H9 (cell line): ENCODE measurements at regions not wholly inside any gene's neighbourhood (a gene's known extent, or its start where the extent isn't known, plus 50 kb on each side); places are given as distances from the start of the nearest gene placed in this dataset.

Experiments used
- DNase-seq: peaks from one replicate; pipeline ENCODE4 v3.0.0-alpha.2; 2017
- H2AFZ ChIP-seq: one replicate; pipeline ENCODE4 v1.6.1; 2013; ENCODE audit warnings: mild to moderate bottlenecking, low read length, control low read depth, moderate library complexity
- H2AK5ac ChIP-seq: 2 replicates; pipeline ENCODE4 v1.6.1; 2013; ENCODE audit warnings: low read length, control low read depth, mixed read lengths; ENCODE audit not compliant: insufficient read length
- H2BK120ac ChIP-seq: one replicate; pipeline ENCODE4 v1.6.1; 2013; ENCODE audit warnings: low read depth, mild to moderate bottlenecking, low read length, control low read depth, inconsistent platforms; ENCODE audit not compliant: poor library complexity, severe bottlenecking
- H2BK12ac ChIP-seq: 2 replicates; pipeline ENCODE4 v1.6.1; 2013; ENCODE audit warnings: low read length, control low read depth, mixed read lengths, low read depth; ENCODE audit not compliant: insufficient read length
- H2BK15ac ChIP-seq: 2 replicates; pipeline ENCODE4 v1.6.1; 2013; ENCODE audit warnings: low read depth, low read length, control low read depth
- H2BK20ac ChIP-seq: one replicate; pipeline ENCODE4 v1.6.1; 2013; ENCODE audit warnings: low read depth, mild to moderate bottlenecking, low read length, control low read depth, inconsistent platforms; ENCODE audit not compliant: poor library complexity, severe bottlenecking
- H2BK5ac ChIP-seq: 2 replicates; pipeline ENCODE4 v1.6.1; 2013; ENCODE audit warnings: low read length, control low read depth, mixed read lengths; ENCODE audit not compliant: insufficient read length
- H3K14ac ChIP-seq: 2 replicates; pipeline ENCODE4 v1.6.1; 2013; ENCODE audit warnings: low read length, control low read depth; ENCODE audit not compliant: insufficient read depth
- H3K18ac ChIP-seq: 2 replicates; pipeline ENCODE4 v1.6.1; 2013; ENCODE audit warnings: low read depth, mild to moderate bottlenecking, mixed read lengths, low read length, control low read depth; ENCODE audit not compliant: insufficient read length
- H3K23ac ChIP-seq: 2 replicates; pipeline ENCODE4 v1.6.1; 2013; ENCODE audit warnings: low read length, control low read depth, mixed read lengths, low read depth; ENCODE audit not compliant: insufficient read length
- H3K23me2 ChIP-seq: 2 replicates; pipeline ENCODE4 v1.6.1; 2013; ENCODE audit warnings: low read depth, mild to moderate bottlenecking, mixed read lengths, low read length, control low read depth; ENCODE audit not compliant: insufficient read length, poor library complexity, severe bottlenecking
- H3K27ac ChIP-seq: 2 replicates; pipeline ENCODE4 v1.5.1; 2013; ENCODE audit warnings: low read length, control low read depth, mixed read lengths, low read depth; ENCODE audit not compliant: insufficient read length
- H3K27me3 ChIP-seq: 2 replicates; pipeline ENCODE4 v1.6.1; 2013; ENCODE audit warnings: low read length, control low read depth, inconsistent platforms; ENCODE audit not compliant: insufficient read depth
- H3K4ac ChIP-seq: 2 replicates; pipeline ENCODE4 v1.6.1; 2013; ENCODE audit warnings: low read depth, mild to moderate bottlenecking, control low read depth, inconsistent platforms, low read length, moderate library complexity
- H3K4me1 ChIP-seq: 2 replicates; pipeline ENCODE4 v1.6.1; 2013; ENCODE audit warnings: low read length, control low read depth, inconsistent platforms; ENCODE audit not compliant: insufficient read depth
- H3K4me2 ChIP-seq: 2 replicates; pipeline ENCODE4 v1.6.1; 2013; ENCODE audit warnings: low read length, control low read depth, mixed read lengths; ENCODE audit not compliant: insufficient read length, insufficient read depth
- H3K56ac ChIP-seq: 2 replicates; pipeline ENCODE4 v1.6.1; 2013; ENCODE audit warnings: low read depth, mild to moderate bottlenecking, mixed read lengths, low read length, control low read depth; ENCODE audit not compliant: insufficient read length
- H3K79me1 ChIP-seq: 2 replicates; pipeline ENCODE4 v1.6.1; 2013; ENCODE audit warnings: low read depth, mild to moderate bottlenecking, moderate library complexity, low read length, control low read depth, inconsistent platforms; ENCODE audit not compliant: insufficient read depth, poor library complexity, severe bottlenecking
- H3K79me2 ChIP-seq: 2 replicates; pipeline ENCODE4 v1.6.1; 2013; ENCODE audit warnings: low read length, control low read depth, inconsistent platforms; ENCODE audit not compliant: insufficient read depth
- H3K9ac ChIP-seq: 2 replicates; pipeline ENCODE4 v1.6.1; 2013; ENCODE audit warnings: low read length, control low read depth, mixed read lengths; ENCODE audit not compliant: insufficient read length; ENCODE audit errors: extremely low read depth
- H3K9me3 ChIP-seq: one replicate; pipeline ENCODE4 v1.6.1; 2013; ENCODE audit warnings: low read depth, low read length, inconsistent platforms; ENCODE audit not compliant: control insufficient read depth
- H3T11ph ChIP-seq: one replicate; pipeline ENCODE4 v1.6.1; 2013; ENCODE audit warnings: mild to moderate bottlenecking, low read length, control low read depth, inconsistent platforms
- H4K20me1 ChIP-seq: one replicate; pipeline ENCODE4 v1.6.1; 2013; ENCODE audit not compliant: control insufficient read depth, insufficient read length, insufficient read depth
- H4K5ac ChIP-seq: 2 replicates; pipeline ENCODE4 v1.6.1; 2013; ENCODE audit warnings: low read depth, mild to moderate bottlenecking, mixed read lengths, low read length, control low read depth; ENCODE audit not compliant: insufficient read length
- H4K8ac ChIP-seq: replicated peaks from 2 replicates; pipeline ENCODE4 v1.6.1; 2013; ENCODE audit warnings: low read length, control low read depth, mixed read lengths, low read depth; ENCODE audit not compliant: insufficient read length
- H4K91ac ChIP-seq: 2 replicates; pipeline ENCODE4 v1.6.1; 2013; ENCODE audit warnings: low read depth, mild to moderate bottlenecking, moderate library complexity, mixed read lengths, low read length, control low read depth; ENCODE audit not compliant: insufficient read length
- H3K27ac Mint-ChIP-seq, 3 experiments: 2 replicates in 2 of 3; 3 replicates in 1 of 3; pipeline ENCODE4 v1.8.0; 2020 to 2021; ENCODE audit warnings: mixed read lengths in 3 of 3, mild to moderate bottlenecking in 1 of 3, moderate library complexity in 1 of 3
- H3K27me3 Mint-ChIP-seq: 2 replicates; pipeline ENCODE4 v1.8.0; 2021; ENCODE audit warnings: low read depth, mild to moderate bottlenecking, moderate library complexity, mixed read lengths
- H3K36me3 Mint-ChIP-seq, 3 experiments: 2 replicates in 2 of 3; 3 replicates in 1 of 3; pipeline ENCODE4 v1.8.0; 2020 to 2021; ENCODE audit warnings: low read depth in 3 of 3, mixed read lengths in 3 of 3; ENCODE audit not compliant: insufficient read depth in 1 of 3
- H3K4me1 Mint-ChIP-seq, 2 experiments: 2 replicates each; pipeline ENCODE4 v1.8.0; 2020; ENCODE audit warnings: mixed read lengths in 2 of 2
- H3K4me3 Mint-ChIP-seq, 2 experiments: 2 replicates in 1 of 2; 3 replicates in 1 of 2; pipeline ENCODE4 v1.8.0; 2020 to 2021; ENCODE audit warnings: mild to moderate bottlenecking in 2 of 2, mixed read lengths in 2 of 2, moderate library complexity in 1 of 2
- H3K9me3 Mint-ChIP-seq, 2 experiments: 2 replicates in 1 of 2; 3 replicates in 1 of 2; pipeline ENCODE4 v1.8.0; 2020; ENCODE audit warnings: mild to moderate bottlenecking in 2 of 2, mixed read lengths in 2 of 2, moderate library complexity in 1 of 2
- WGBS: extraction: QIAGEN DNeasy Blood & Tissue Kit; methylation state at CpG from one replicate; pipeline ENCODE4 v1.1.7; 2013; ENCODE audit warnings: missing lambda C conversion rate, low lambda C conversion rate, mixed read lengths; ENCODE audit not compliant: insufficient read length; ENCODE audit errors: extremely low coverage; 5-methylcytosine and 5-hydroxymethylcytosine counted together
- TF ChIP-seq, protein P1 (sequence below): fragments of 200-600 bp; sonication (generic); conservative IDR thresholded peaks from 3 replicates; pipeline ENCODE4 v1.8.0; 2021; ENCODE audit warnings: antibody characterized with exemption, mild to moderate bottlenecking

DNA sequence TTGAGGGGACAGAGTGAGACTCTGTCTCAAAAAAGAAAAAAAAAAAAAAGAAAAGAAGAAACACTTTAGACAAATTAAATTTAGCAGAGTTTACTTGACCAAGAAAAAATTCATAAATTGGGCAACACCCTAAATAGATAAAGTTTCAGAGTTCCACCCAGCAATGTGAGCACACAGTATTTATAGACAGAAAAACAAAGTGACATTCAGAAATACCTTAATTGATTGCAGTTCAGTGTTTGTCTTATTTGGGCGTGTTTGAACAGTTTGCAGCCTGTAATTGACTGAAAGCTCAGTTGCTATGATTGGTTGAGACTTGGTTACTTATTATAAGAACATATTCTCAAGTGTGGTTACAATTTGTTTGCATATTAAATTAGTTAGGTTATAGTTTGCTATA is 603.5 kb upstream of the NEGR1 start:
- Histone ChIP-seq H3K56ac (no peak overlapping the region), H3K18ac (no peak overlapping the region), H3K4ac (no peak overlapping the region), H3K4me2 (no peak overlapping the region), H3K79me1 (no peaks in the 10 kb centered on the region), H4K91ac (no peak overlapping the region), H4K20me1 (no peaks in the 10 kb centered on the region), H3K9ac (no peak overlapping the region), H4K5ac (no peak overlapping the region), H3K27me3 (no peaks in the 10 kb centered on the region), H2BK120ac (no peak overlapping the region), H2BK15ac (no peak overlapping the region), H2BK20ac (no peak overlapping the region), H2AFZ (no peak overlapping the region), H3K9me3 (no peaks in the 10 kb centered on the region), H2BK5ac (no peak overlapping the region), H3T11ph (no peak overlapping the region), H3K23me2 (no peaks in the 10 kb centered on the region), H3K27ac (no peak overlapping the region), H2AK5ac (no peak overlapping the region), H3K79me2 (no peaks in the 10 kb centered on the region), H4K8ac (no peak overlapping the region), H2BK12ac (no peak overlapping the region), H3K23ac (no peak overlapping the region), H3K14ac (no peak overlapping the region), H3K4me1 (no peaks in the 10 kb centered on the region)
- Mint-ChIP-seq H3K4me1 (0 out of 4 replicates have a peak, but pooled peaks cover 0 to 1% of the 10 kb centered on the region in 2 experiments), H3K4me3 (no peak overlapping the region), H3K27me3 (no peaks in the 10 kb centered on the region), H3K9me3 (no peaks in the 10 kb centered on the region), H3K36me3 (no peaks in the 10 kb centered on the region), H3K27ac (no peak overlapping the region)
- TF ChIP-seq, protein P1, sequence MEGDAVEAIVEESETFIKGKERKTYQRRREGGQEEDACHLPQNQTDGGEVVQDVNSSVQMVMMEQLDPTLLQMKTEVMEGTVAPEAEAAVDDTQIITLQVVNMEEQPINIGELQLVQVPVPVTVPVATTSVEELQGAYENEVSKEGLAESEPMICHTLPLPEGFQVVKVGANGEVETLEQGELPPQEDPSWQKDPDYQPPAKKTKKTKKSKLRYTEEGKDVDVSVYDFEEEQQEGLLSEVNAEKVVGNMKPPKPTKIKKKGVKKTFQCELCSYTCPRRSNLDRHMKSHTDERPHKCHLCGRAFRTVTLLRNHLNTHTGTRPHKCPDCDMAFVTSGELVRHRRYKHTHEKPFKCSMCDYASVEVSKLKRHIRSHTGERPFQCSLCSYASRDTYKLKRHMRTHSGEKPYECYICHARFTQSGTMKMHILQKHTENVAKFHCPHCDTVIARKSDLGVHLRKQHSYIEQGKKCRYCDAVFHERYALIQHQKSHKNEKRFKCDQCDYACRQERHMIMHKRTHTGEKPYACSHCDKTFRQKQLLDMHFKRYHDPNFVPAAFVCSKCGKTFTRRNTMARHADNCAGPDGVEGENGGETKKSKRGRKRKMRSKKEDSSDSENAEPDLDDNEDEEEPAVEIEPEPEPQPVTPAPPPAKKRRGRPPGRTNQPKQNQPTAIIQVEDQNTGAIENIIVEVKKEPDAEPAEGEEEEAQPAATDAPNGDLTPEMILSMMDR = no peak
- WGBS = no CpG with 5 or more reads among the region's 1 CpG
- DNase-seq = no peak
